ENCODE measurements at regions not wholly inside any gene's neighbourhood (a gene's known extent, or its start where the extent isn't known, plus 50 kb on each side); places are given as distances from the start of the nearest gene placed in this dataset.
"Not testable (repeated sequence)": the region's sequence is repeated elsewhere in the genome, so short reads cannot be mapped to it uniquely, and the experiment has no call there.

- ATAC-seq (no peak), DNase-seq (no peak)
- intact Hi-C loops (cut with micrococcal nuclease) = no loop called here
Observed at GRCh38 chr13:19123502-19123901, 58.1 kb downstream of the TUBA3C start.

- intact Hi-C loops (cut with micrococcal nuclease) = no loop called here
Observed at GRCh38 chr13:19117913-19118739, 63.5 kb downstream of the TUBA3C start.

GRCh38 chr13:19109225-19109624 lies 72.4 kb downstream of the TUBA3C start:
- DNase-seq; intact Hi-C loops (cut with micrococcal nuclease); ATAC-seq: not testable (repeated sequence)

More at GRCh38 chr13:19117913-19118739, 63.5 kb downstream of the TUBA3C start:
- ATAC-seq = no peak
- no peak for DNase-seq

- DNase-seq = no peak
- intact Hi-C loops (cut with micrococcal nuclease) = no loop called here
- no peak for ATAC-seq
Observed at GRCh38 chr13:19103140-19103539, 78.5 kb downstream of the TUBA3C start.

GRCh38 chr13:19093369-19093768 lies 88.3 kb downstream of the TUBA3C start:
- DNase-seq (no peak), ATAC-seq (no peak)

GRCh38 chr13:19090495-19090894 lies 91.1 kb downstream of the TUBA3C start:
- no peak for ATAC-seq
- intact Hi-C loops (cut with micrococcal nuclease) = no loop called here
- no peak for DNase-seq

More at GRCh38 chr13:19093369-19093768, 88.3 kb downstream of the TUBA3C start:
- intact Hi-C loops (cut with micrococcal nuclease) = no loop called here

GRCh38 chr13:19089315-19089714 lies 92.3 kb downstream of the TUBA3C start:
- intact Hi-C loops (cut with micrococcal nuclease) = no loop called here
- no peak for ATAC-seq
- DNase-seq = no peak

- DNase-seq (no peak), ATAC-seq (no peak)
- intact Hi-C loops (cut with micrococcal nuclease) = no loop called here
Observed at GRCh38 chr13:19088416-19088815, 93.2 kb downstream of the TUBA3C start.

GRCh38 chr13:19085876-19086275 lies 95.7 kb downstream of the TUBA3C start:
- ATAC-seq (no peak), DNase-seq (no peak)
- intact Hi-C loops (cut with micrococcal nuclease) = no loop called here

- no peak for DNase-seq
- ATAC-seq = no peak
- intact Hi-C loops (cut with micrococcal nuclease) = no loop called here
Observed at GRCh38 chr13:19085258-19085657, 96.4 kb downstream of the TUBA3C start.

- intact Hi-C loops (cut with micrococcal nuclease) = no loop called here
- no peak for ATAC-seq
- DNase-seq = no peak
Observed at GRCh38 chr13:19083340-19083739, 98.3 kb downstream of the TUBA3C start.

- DNase-seq (no peak), ATAC-seq (no peak)
- intact Hi-C loops (cut with micrococcal nuclease) = no loop called here
Observed at GRCh38 chr13:19075418-19075817, 106.2 kb downstream of the TUBA3C start.

- ATAC-seq = no peak
- intact Hi-C loops (cut with micrococcal nuclease) = no loop called here
Observed at GRCh38 chr13:19074519-19074918, 107.1 kb downstream of the TUBA3C start.

GRCh38 chr13:19074106-19074505 lies 107.5 kb downstream of the TUBA3C start:
- ATAC-seq; DNase-seq; intact Hi-C loops (cut with micrococcal nuclease): not testable (repeated sequence)

More at GRCh38 chr13:19074519-19074918, 107.1 kb downstream of the TUBA3C start:
- DNase-seq = no peak

GRCh38 chr13:19072956-19073706 lies 108.5 kb downstream of the TUBA3C start:
- intact Hi-C loops (cut with micrococcal nuclease); ATAC-seq; DNase-seq: not testable (repeated sequence)

GRCh38 chr13:19072543-19072942 lies 109.1 kb downstream of the TUBA3C start:
- DNase-seq = no peak
- no peak for ATAC-seq

GRCh38 chr13:19071161-19071936 lies 110.3 kb downstream of the TUBA3C start:
- DNase-seq = no peak

More at GRCh38 chr13:19072543-19072942, 109.1 kb downstream of the TUBA3C start:
- intact Hi-C loops (cut with micrococcal nuclease) = no loop called here

GRCh38 chr13:19070398-19070735 lies 111.3 kb downstream of the TUBA3C start:
- no peak for DNase-seq
- intact Hi-C loops (cut with micrococcal nuclease) = no loop called here
- ATAC-seq = no peak

More at GRCh38 chr13:19071161-19071936, 110.3 kb downstream of the TUBA3C start:
- intact Hi-C loops (cut with micrococcal nuclease) = no loop called here
- no peak for ATAC-seq

- ATAC-seq (no peak), DNase-seq (no peak)
- intact Hi-C loops (cut with micrococcal nuclease) = no loop called here
Observed at GRCh38 chr13:19069684-19070397, 111.8 kb downstream of the TUBA3C start.
